HG02852 (cell line): ENCODE measurements at regions not wholly inside any gene's neighbourhood (a gene's known extent, or its start where the extent isn't known, plus 50 kb on each side); places are given as distances from the start of the nearest gene placed in this dataset.

Experiments used
- ATAC-seq: cut with Tn5 transposase; IDR thresholded peaks from one replicate; pipeline ENCODE4 v1.9.1; 2021; ENCODE audit warnings: mild to moderate bottlenecking, moderate library complexity; ENCODE audit not compliant: unreplicated experiment

- no peak for ATAC-seq
Observed at GRCh38 chr9:27864644-27865438, 291.6 kb upstream of the C9orf72 start.

- ATAC-seq = no peak
Observed at GRCh38 chr9:27866741-27867140, 293.5 kb upstream of the C9orf72 start.

- no peak for ATAC-seq
Observed at GRCh38 chr9:27870404-27870803, 297.1 kb upstream of the C9orf72 start.

- ATAC-seq = no peak
Observed at GRCh38 chr9:27880156-27880555, 306.9 kb upstream of the C9orf72 start.

GRCh38 chr9:27880635-27881034 lies 307.4 kb upstream of the C9orf72 start:
- ATAC-seq = no peak

- peak; percentile 99 for ATAC-seq
Observed at GRCh38 chr9:27888661-27889295, 315.5 kb upstream of the C9orf72 start.

GRCh38 chr9:27924502-27924901 lies 351.2 kb upstream of the C9orf72 start:
- ATAC-seq = no peak

- no peak for ATAC-seq
Observed at GRCh38 chr9:27925815-27926214, 352.5 kb upstream of the C9orf72 start.

- ATAC-seq = no peak
Observed at GRCh38 chr9:27929841-27930240, 356.6 kb upstream of the C9orf72 start.

- ATAC-seq = no peak
Observed at GRCh38 chr9:27933210-27934025, 360.1 kb upstream of the C9orf72 start.

GRCh38 chr9:27934471-27934870 lies 361.2 kb upstream of the C9orf72 start:
- ATAC-seq = no peak

- ATAC-seq = no peak
Observed at GRCh38 chr9:27939186-27939585, 365.9 kb upstream of the C9orf72 start.

- no peak for ATAC-seq
Observed at GRCh38 chr9:27940535-27940934, 367.3 kb upstream of the C9orf72 start.

- ATAC-seq = no peak
Observed at GRCh38 chr9:27943501-27943900, 370.2 kb upstream of the C9orf72 start.

GRCh38 chr9:27945386-27945785 lies 372.1 kb upstream of the C9orf72 start:
- ATAC-seq = no peak

GRCh38 chr9:27950382-27950781 lies 377.1 kb upstream of the C9orf72 start:
- ATAC-seq = no peak

- no peak for ATAC-seq
Observed at GRCh38 chr9:27954858-27955257, 381.6 kb upstream of the C9orf72 start.

- no peak for ATAC-seq
Observed at GRCh38 chr9:27963836-27964235, 390.6 kb upstream of the C9orf72 start.

- no peak for ATAC-seq
Observed at GRCh38 chr9:27967210-27967609, 393.9 kb upstream of the C9orf72 start.

- ATAC-seq = no peak
Observed at GRCh38 chr9:27977931-27978330, 404.6 kb upstream of the C9orf72 start.

GRCh38 chr9:27985714-27986113 lies 412.4 kb upstream of the C9orf72 start:
- no peak for ATAC-seq

- ATAC-seq = peak; percentile 99
Observed at GRCh38 chr9:27990524-27990923, 417.2 kb upstream of the C9orf72 start.
